Lower leg skin (tissue), 4 donors: ENCODE measurements at regions not wholly inside any gene's neighbourhood (a gene's known extent, or its start where the extent isn't known, plus 50 kb on each side); places are given as distances from the start of the nearest gene placed in this dataset.

ENCODE experiments used
- DNase-seq, 2 donors: peaks; one replicate each; pipeline ENCODE4 v3.0.0-alpha.2; 2019; ENCODE audit warnings: low spot score in 2 of 2
- H3K4me3 ChIP-seq: fragments of 200-600 bp; sonication (generic); 2 replicates; pipeline ENCODE4 v1.5.1; 2017; ENCODE audit warnings: mild to moderate bottlenecking, low read depth; ENCODE audit not compliant: poor library complexity, severe bottlenecking
- CTCF ChIP-seq, 3 donors: fragments of 450-650 bp; IDR thresholded peaks; one replicate each; pipeline ENCODE4 v1.5.1; 2016; ENCODE audit warnings: antibody characterized with exemption in 3 of 3, mild to moderate bottlenecking in 3 of 3, moderate library complexity in 2 of 3
- POLR2A ChIP-seq, 2 donors: fragments of 450-650 bp; IDR thresholded peaks; one replicate each; pipeline ENCODE4 v1.6.1; 2016 to 2017; ENCODE audit warnings: antibody characterized with exemption in 2 of 2, mild to moderate bottlenecking in 1 of 2, moderate library complexity in 1 of 2
- WGBS, 2 donors: methylation state at CpG; one replicate each; pipeline ENCODE4 v1.1.5; 2018; 5-methylcytosine and 5-hydroxymethylcytosine counted together
- intact Hi-C: fragments of 100-400 bp; cut with DNase I; formaldehyde crosslinking; loops from one replicate; pipeline ENCODE4 v1.15.0; 2023; ENCODE audit warnings: low total_unique reads

GRCh38 chr1:195332102-195332501 lies 1276.1 kb downstream of the KCNT2 start:
- no peak for TF ChIP-seq POLR2A (IDR thresholded peaks at IDR 0.05)
- no peak for TF ChIP-seq CTCF (IDR thresholded peaks at IDR 0.05)
- H3K4me3 ChIP-seq: no peak overlapping the region
- DNase-seq: no peak
- WGBS, 2 donors: 96 to 97% methylated on average over 1 of the region's 1 CpG
- intact Hi-C loops: no loop called here

- WGBS, 2 donors: 65 to 71% methylated on average over 2 of the region's 2 CpGs
- TF ChIP-seq POLR2A (IDR thresholded peaks at IDR 0.05): no peak
- no peak for TF ChIP-seq CTCF (IDR thresholded peaks at IDR 0.05)
- intact Hi-C loops: no loop called here
- DNase-seq: no peak
- no peak overlapping the region for H3K4me3 ChIP-seq
Measured at GRCh38 chr1:195328681-195329080, 1279.6 kb downstream of the KCNT2 start.

GRCh38 chr1:195328102-195328501 lies 1280.1 kb downstream of the KCNT2 start:
- DNase-seq: no peak
- no peak overlapping the region for H3K4me3 ChIP-seq
- TF ChIP-seq CTCF (IDR thresholded peaks at IDR 0.05): no peak
- no peak for TF ChIP-seq POLR2A (IDR thresholded peaks at IDR 0.05)
- intact Hi-C loops: no loop called here
- WGBS, 2 donors: 25 to 34% methylated on average over 2 of the region's 2 CpGs

- no peak for TF ChIP-seq POLR2A (IDR thresholded peaks at IDR 0.05)
- no peak for TF ChIP-seq CTCF (IDR thresholded peaks at IDR 0.05)
- intact Hi-C loops: no loop called here
- H3K4me3 ChIP-seq: no peak overlapping the region
- WGBS, 2 donors: 49 to 52% methylated on average over 1 of the region's 1 CpG
- no peak for DNase-seq
Measured at GRCh38 chr1:195327361-195327760, 1280.9 kb downstream of the KCNT2 start.

GRCh38 chr1:195326325-195326724 lies 1281.9 kb downstream of the KCNT2 start:
- intact Hi-C loops: no loop called here
- 54 to 58% methylated on average over 1 of the region's 1 CpG for WGBS, 2 donors
- TF ChIP-seq POLR2A (IDR thresholded peaks at IDR 0.05) (no peak), CTCF (IDR thresholded peaks at IDR 0.05) (no peak)
- H3K4me3 ChIP-seq: no peak overlapping the region
- DNase-seq: no peak

- no peak for DNase-seq
- WGBS, 2 donors: 93 to 95% methylated on average over 12 of the region's 12 CpGs
- no peak overlapping the region for H3K4me3 ChIP-seq
- no peak for TF ChIP-seq POLR2A (IDR thresholded peaks at IDR 0.05)
- no peak for TF ChIP-seq CTCF (IDR thresholded peaks at IDR 0.05)
- intact Hi-C loops: no loop called here
Measured at GRCh38 chr1:195325181-195325580, 1283.1 kb downstream of the KCNT2 start.
